ENCODE measurements at regions not wholly inside any gene's neighbourhood (a gene's known extent, or its start where the extent isn't known, plus 50 kb on each side); places are given as distances from the start of the nearest gene placed in this dataset.

DNA sequence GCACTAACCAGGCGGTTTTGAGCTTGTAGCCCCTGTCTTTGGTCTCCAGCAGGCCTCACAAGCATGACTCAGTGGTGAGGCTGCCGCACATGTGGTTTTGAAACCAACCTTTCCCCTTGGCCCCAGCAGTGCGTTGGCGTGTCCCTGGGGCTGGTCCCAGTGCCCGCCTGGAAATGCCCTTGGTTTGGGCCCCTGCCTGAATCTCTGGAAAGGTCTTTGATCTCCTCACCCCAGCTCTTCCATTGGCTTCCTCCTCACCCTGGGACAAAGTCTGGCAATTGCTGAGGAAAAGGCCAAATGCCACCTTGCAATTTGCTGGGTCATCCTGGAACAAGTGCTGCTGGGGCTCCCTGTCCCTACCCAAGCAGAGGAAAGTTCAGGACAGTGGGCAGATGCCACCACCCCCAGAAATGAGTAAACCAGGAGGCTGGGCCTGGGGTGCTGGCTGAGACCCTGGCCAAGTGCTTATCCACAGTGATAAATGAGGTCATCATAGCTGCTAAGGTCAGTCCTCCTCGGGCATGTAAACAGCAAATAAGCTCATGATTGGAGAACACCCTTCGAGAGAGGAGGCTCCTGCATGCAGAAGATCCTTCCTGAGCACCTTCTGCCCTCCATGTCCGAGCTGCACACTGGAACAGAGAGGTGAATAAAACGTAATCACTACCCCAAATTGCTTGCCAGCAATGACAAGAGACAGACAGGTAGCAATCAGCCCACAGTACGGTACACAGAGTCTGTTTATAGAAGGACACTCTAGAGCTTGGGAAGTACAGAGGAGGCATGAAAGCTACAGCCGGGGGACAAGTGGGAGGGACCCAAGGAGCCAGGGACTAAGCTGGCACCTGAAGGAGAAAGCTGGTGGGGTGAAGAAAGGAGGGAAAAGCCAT lies 98.9 kb upstream of the CPEB4 start (continued):
- TF ChIP-seq, protein P1, sequence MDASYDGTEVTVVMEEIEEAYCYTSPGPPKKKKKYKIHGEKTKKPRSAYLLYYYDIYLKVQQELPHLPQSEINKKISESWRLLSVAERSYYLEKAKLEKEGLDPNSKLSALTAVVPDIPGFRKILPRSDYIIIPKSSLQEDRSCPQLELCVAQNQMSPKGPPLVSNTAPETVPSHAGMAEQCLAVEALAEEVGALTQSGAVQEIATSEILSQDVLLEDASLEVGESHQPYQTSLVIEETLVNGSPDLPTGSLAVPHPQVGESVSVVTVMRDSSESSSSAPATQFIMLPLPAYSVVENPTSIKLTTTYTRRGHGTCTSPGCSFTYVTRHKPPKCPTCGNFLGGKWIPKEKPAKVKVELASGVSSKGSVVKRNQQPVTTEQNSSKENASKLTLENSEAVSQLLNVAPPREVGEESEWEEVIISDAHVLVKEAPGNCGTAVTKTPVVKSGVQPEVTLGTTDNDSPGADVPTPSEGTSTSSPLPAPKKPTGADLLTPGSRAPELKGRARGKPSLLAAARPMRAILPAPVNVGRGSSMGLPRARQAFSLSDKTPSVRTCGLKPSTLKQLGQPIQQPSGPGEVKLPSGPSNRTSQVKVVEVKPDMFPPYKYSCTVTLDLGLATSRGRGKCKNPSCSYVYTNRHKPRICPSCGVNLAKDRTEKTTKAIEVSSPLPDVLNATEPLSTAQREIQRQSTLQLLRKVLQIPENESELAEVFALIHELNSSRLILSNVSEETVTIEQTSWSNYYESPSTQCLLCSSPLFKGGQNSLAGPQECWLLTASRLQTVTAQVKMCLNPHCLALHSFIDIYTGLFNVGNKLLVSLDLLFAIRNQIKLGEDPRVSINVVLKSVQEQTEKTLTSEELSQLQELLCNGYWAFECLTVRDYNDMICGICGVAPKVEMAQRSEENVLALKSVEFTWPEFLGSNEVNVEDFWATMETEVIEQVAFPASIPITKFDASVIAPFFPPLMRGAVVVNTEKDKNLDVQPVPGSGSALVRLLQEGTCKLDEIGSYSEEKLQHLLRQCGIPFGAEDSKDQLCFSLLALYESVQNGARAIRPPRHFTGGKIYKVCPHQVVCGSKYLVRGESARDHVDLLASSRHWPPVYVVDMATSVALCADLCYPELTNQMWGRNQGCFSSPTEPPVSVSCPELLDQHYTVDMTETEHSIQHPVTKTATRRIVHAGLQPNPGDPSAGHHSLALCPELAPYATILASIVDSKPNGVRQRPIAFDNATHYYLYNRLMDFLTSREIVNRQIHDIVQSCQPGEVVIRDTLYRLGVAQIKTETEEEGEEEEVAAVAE (CRISPR knock-in tag; IDR thresholded peaks at IDR 0.05; ENCODE audit: borderline replicate concordance), result peak; percentile 24; the same call in 1 of the 2 replicates
- TF ChIP-seq THAP11 (CRISPR knock-in tag; IDR thresholded peaks at IDR 0.05), result peak; percentile 55
- TF ChIP-seq RNF2 (conservative IDR thresholded peaks at IDR 0.05; ENCODE audit: low read depth), result peak; percentile 55; the same call in 1 of the 2 replicates
- no peak for TF ChIP-seq SNRNP70 (IDR thresholded peaks at IDR 0.05; ENCODE audit: low read depth, low read length)
- TF ChIP-seq FOXA1 (IDR thresholded peaks at IDR 0.05), result no peak
- TF ChIP-seq FOXA1 (CRISPR knock-in tag; IDR thresholded peaks at IDR 0.05), result peak; percentile 55
- peak; percentile 52; the same call in 1 of the 2 replicates for TF ChIP-seq KAT8 (CRISPR knock-in tag; IDR thresholded peaks at IDR 0.05)
- peak; percentile 7 for TF ChIP-seq TEAD3 (CRISPR knock-in tag; optimal IDR thresholded peaks at IDR 0.05; ENCODE audit: borderline replicate concordance)
- no peak for TF ChIP-seq ATAD3A (CRISPR knock-in tag; IDR thresholded peaks at IDR 0.05)
- TF ChIP-seq ASH2L (IDR thresholded peaks at IDR 0.05; ENCODE audit: insufficient read length, low read depth, low read length), result peak; percentile 65
- TF ChIP-seq ZBTB21 (CRISPR knock-in tag; IDR thresholded peaks at IDR 0.05), result 0 out of 2 replicates have a peak, but pooled peaks have one; percentile 15
- TF ChIP-seq ZNF20 (CRISPR knock-in tag; IDR thresholded peaks at IDR 0.05), result no peak
- TF ChIP-seq, protein P2, sequence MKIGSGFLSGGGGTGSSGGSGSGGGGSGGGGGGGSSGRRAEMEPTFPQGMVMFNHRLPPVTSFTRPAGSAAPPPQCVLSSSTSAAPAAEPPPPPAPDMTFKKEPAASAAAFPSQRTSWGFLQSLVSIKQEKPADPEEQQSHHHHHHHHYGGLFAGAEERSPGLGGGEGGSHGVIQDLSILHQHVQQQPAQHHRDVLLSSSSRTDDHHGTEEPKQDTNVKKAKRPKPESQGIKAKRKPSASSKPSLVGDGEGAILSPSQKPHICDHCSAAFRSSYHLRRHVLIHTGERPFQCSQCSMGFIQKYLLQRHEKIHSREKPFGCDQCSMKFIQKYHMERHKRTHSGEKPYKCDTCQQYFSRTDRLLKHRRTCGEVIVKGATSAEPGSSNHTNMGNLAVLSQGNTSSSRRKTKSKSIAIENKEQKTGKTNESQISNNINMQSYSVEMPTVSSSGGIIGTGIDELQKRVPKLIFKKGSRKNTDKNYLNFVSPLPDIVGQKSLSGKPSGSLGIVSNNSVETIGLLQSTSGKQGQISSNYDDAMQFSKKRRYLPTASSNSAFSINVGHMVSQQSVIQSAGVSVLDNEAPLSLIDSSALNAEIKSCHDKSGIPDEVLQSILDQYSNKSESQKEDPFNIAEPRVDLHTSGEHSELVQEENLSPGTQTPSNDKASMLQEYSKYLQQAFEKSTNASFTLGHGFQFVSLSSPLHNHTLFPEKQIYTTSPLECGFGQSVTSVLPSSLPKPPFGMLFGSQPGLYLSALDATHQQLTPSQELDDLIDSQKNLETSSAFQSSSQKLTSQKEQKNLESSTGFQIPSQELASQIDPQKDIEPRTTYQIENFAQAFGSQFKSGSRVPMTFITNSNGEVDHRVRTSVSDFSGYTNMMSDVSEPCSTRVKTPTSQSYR (CRISPR knock-in tag; IDR thresholded peaks at IDR 0.05; ENCODE audit: borderline replicate concordance), result peak; percentile 45; the same call in 1 of the 2 replicates
- no peak for TF ChIP-seq CREB1 (IDR thresholded peaks at IDR 0.05)
- TF ChIP-seq CREB1 (CRISPR knock-in tag; IDR thresholded peaks at IDR 0.05), result peak; percentile 16; the same call in 1 of the 2 replicates
- TF ChIP-seq ZNF263 (CRISPR knock-in tag; IDR thresholded peaks at IDR 0.05), result no peak
- peak; percentile 57; the same call in 1 of the 2 replicates for TF ChIP-seq BHLHE40 (IDR thresholded peaks at IDR 0.05; ENCODE audit: low read length)
- no peak for TF ChIP-seq ZNF781 (CRISPR knock-in tag; IDR thresholded peaks at IDR 0.05; ENCODE audit: borderline replicate concordance, not compliant biosample characterization)
- 0 out of 2 replicates have a peak, but pooled peaks have one; percentile 20 for TF ChIP-seq CBX5 (CRISPR knock-in tag; IDR thresholded peaks at IDR 0.05; ENCODE audit: borderline replicate concordance)
- TF ChIP-seq ZNF546 (CRISPR knock-in tag; conservative IDR thresholded peaks at IDR 0.05), result no peak
- TF ChIP-seq, protein P3, sequence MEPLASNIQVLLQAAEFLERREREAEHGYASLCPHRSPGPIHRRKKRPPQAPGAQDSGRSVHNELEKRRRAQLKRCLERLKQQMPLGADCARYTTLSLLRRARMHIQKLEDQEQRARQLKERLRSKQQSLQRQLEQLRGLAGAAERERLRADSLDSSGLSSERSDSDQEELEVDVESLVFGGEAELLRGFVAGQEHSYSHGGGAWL (CRISPR knock-in tag; IDR thresholded peaks at IDR 0.05), result 0 out of 2 replicates have a peak, but pooled peaks have one; percentile 45
- no peak for TF ChIP-seq SOX13 (IDR thresholded peaks at IDR 0.05)
- TF ChIP-seq SOX13 (CRISPR knock-in tag; conservative IDR thresholded peaks at IDR 0.05 in 1 of 2, IDR thresholded peaks at IDR 0.05 in 1 of 2), result peak in 1 of 2 experiments; percentile 45; a peak in 1 of 4 replicates
- TF ChIP-seq ZEB1 (IDR thresholded peaks at IDR 0.05; ENCODE audit: insufficient replicate concordance, low read depth), result peak; percentile 38

Data from HepG2 (cell line).